Retinal pigment epithelial cell (primary cell): ENCODE measurements at regions not wholly inside any gene's neighbourhood (a gene's known extent, or its start where the extent isn't known, plus 50 kb on each side); places are given as distances from the start of the nearest gene placed in this dataset.
"Not testable (repeated sequence)": the region's sequence is repeated elsewhere in the genome, so short reads cannot be mapped to it uniquely, and the experiment has no call there.

Experiments
- DNase-seq: peaks from one replicate; pipeline ENCODE4 v3.0.0-alpha.2; 2010; ENCODE audit warnings: low read depth
- H3K4me3 ChIP-seq: 2 replicates; pipeline ENCODE4 v1.5.1; 2011; ENCODE audit warnings: mild to moderate bottlenecking, low read length, control low read depth, moderate library complexity
- CTCF ChIP-seq: conservative IDR thresholded peaks from 2 replicates; pipeline ENCODE4 v1.5.1; 2011; ENCODE audit warnings: low read depth, low read length, control low read depth, inconsistent platforms

GRCh38 chr5:57382655-57383054, 100.0 kb downstream of the ACTBL2 start:
- no peak for TF ChIP-seq CTCF
- no peak for DNase-seq
- no peak overlapping the region for H3K4me3 ChIP-seq

- no peak overlapping the region for H3K4me3 ChIP-seq
- no peak for DNase-seq
- no peak for TF ChIP-seq CTCF
Measured at GRCh38 chr5:57370376-57370775, 112.2 kb downstream of the ACTBL2 start.

GRCh38 chr5:57368010-57368409, 114.6 kb downstream of the ACTBL2 start:
- no peak for DNase-seq
- TF ChIP-seq CTCF: no peak
- no peak overlapping the region for H3K4me3 ChIP-seq

GRCh38 chr5:57366744-57367143, 115.9 kb downstream of the ACTBL2 start:
- DNase-seq: no peak
- H3K4me3 ChIP-seq: no peak overlapping the region
- no peak for TF ChIP-seq CTCF

- no peak for TF ChIP-seq CTCF
- no peak overlapping the region for H3K4me3 ChIP-seq
- no peak for DNase-seq
Measured at GRCh38 chr5:57362951-57363350, 119.7 kb downstream of the ACTBL2 start.

- no peak for DNase-seq
- H3K4me3 ChIP-seq: no peak overlapping the region
- no peak for TF ChIP-seq CTCF
Measured at GRCh38 chr5:57360871-57361270, 121.7 kb downstream of the ACTBL2 start.

GRCh38 chr5:57358796-57359592, 123.6 kb downstream of the ACTBL2 start:
- no peak for TF ChIP-seq CTCF
- H3K4me3 ChIP-seq: no peak overlapping the region
- DNase-seq: no peak

GRCh38 chr5:57356850-57357249, 125.8 kb downstream of the ACTBL2 start:
- not testable (repeated sequence) for H3K4me3 ChIP-seq, DNase-seq
